H1 (cell line): ENCODE measurements at regions not wholly inside any gene's neighbourhood (a gene's known extent, or its start where the extent isn't known, plus 50 kb on each side); places are given as distances from the start of the nearest gene placed in this dataset.

ENCODE experiments used
- CTCF ChIA-PET: fragments of 300-600 bp; sonication (Branson Sonifier 250); formaldehyde crosslinking; loops from one replicate; lab custom pipeline; 2021; ENCODE audit not compliant: partially characterized antibody; lab: Charles Lee
- POLR2A ChIA-PET: fragments of 300-600 bp; sonication (Branson Sonifier 250); formaldehyde crosslinking; loops from one replicate; lab custom pipeline; 2021; ENCODE audit warnings: inconsistent platforms; ENCODE audit not compliant: partially characterized antibody; lab: Charles Lee
- DNase-seq, 2 experiments: peaks; one replicate each; pipeline versions ENCODE4 v3.0.0 to v3.0.0-alpha.2; 2010 to 2022; ENCODE audit warnings: low spot score in 2 of 2, low read depth in 1 of 2, mixed read lengths in 1 of 2
- FAIRE-seq: peaks from 2 replicates; lab custom pipeline; 2011; peaks lifted over from hg19 to GRCh38; lab: Jason Lieb, UNC
- H2AFZ ChIP-seq: 2 replicates; pipeline ENCODE4 v1.8.1; 2012; ENCODE audit warnings: low read length, inconsistent platforms
- H2AK5ac ChIP-seq: 2 replicates; pipeline ENCODE4 v1.6.1; 2013; ENCODE audit warnings: low read depth, low read length
- H2BK120ac ChIP-seq: replicated peaks from 2 replicates; pipeline ENCODE3; 2013; ENCODE audit warnings: low read depth, low read length, inconsistent platforms
- H2BK12ac ChIP-seq: 2 replicates; pipeline ENCODE4 v1.6.1; 2013; ENCODE audit warnings: low read depth, low read length
- H2BK15ac ChIP-seq: 2 replicates; pipeline ENCODE4 v1.6.1; 2013; ENCODE audit warnings: low read length
- H2BK20ac ChIP-seq: 2 replicates; pipeline ENCODE4 v1.6.1; 2013; ENCODE audit warnings: low read length
- H2BK5ac ChIP-seq: 2 replicates; pipeline ENCODE4 v1.6.1; 2013; ENCODE audit warnings: low read depth, low read length
- H3K14ac ChIP-seq: 2 replicates; pipeline ENCODE4 v1.6.1; 2013; ENCODE audit warnings: inconsistent platforms; ENCODE audit not compliant: insufficient read length
- H3K18ac ChIP-seq: 2 replicates; pipeline ENCODE4 v1.6.1; 2013; ENCODE audit warnings: low read length; ENCODE audit errors: extremely low read depth
- H3K23ac ChIP-seq: 2 replicates; pipeline ENCODE4 v1.6.1; 2013; ENCODE audit warnings: inconsistent platforms; ENCODE audit not compliant: insufficient read length
- H3K23me2 ChIP-seq: 2 replicates; pipeline ENCODE4 v1.6.1; 2013; ENCODE audit warnings: low read depth, low read length
- H3K27ac ChIP-seq: 2 replicates; pipeline ENCODE4 v1.6.1; 2011; ENCODE audit warnings: low read depth, low read length, inconsistent platforms
- H3K27me3 ChIP-seq, 4 experiments: replicated peaks in 1 of 4; 1 replicate in 1 of 4; 2 replicates in 3 of 4; pipeline versions ENCODE4 v1.6.1 to v1.8.1; 2011 to 2013; ENCODE audit warnings: low read length in 3 of 4, mild to moderate bottlenecking in 3 of 4, inconsistent platforms in 2 of 4, mixed read lengths in 2 of 4, moderate library complexity in 1 of 4; ENCODE audit not compliant: control insufficient read depth in 3 of 4, insufficient read depth in 3 of 4; ENCODE audit errors: extremely low read depth in 1 of 4
- H3K36me3 ChIP-seq, 4 experiments: 2 replicates each; pipeline versions ENCODE4 v1.6.1 to v1.8.1; 2011 to 2013; ENCODE audit warnings: mild to moderate bottlenecking in 4 of 4, low read length in 3 of 4, moderate library complexity in 2 of 4, control low read depth in 1 of 4, inconsistent platforms in 1 of 4; ENCODE audit not compliant: insufficient read depth in 4 of 4, control insufficient read depth in 2 of 4
- H3K4ac ChIP-seq: replicated peaks from 2 replicates; pipeline ENCODE3; 2013; ENCODE audit warnings: low read length, low read depth, mixed read lengths, inconsistent platforms; ENCODE audit not compliant: insufficient read length
- H3K4me1 ChIP-seq, 4 experiments: replicated peaks in 1 of 4; 1 replicate in 1 of 4; 2 replicates in 3 of 4; pipeline versions ENCODE4 v1.6.1 to v1.8.1; 2011 to 2013; ENCODE audit warnings: low read length in 3 of 4, inconsistent platforms in 2 of 4, mixed read lengths in 1 of 4; ENCODE audit not compliant: insufficient read depth in 4 of 4, control insufficient read depth in 3 of 4
- H3K4me2 ChIP-seq, 2 experiments: 2 replicates each; pipeline versions ENCODE4 v1.6.1 to v1.8.1; 2011 to 2013; ENCODE audit warnings: low read depth in 2 of 2, low read length in 2 of 2, control low read depth in 1 of 2, inconsistent platforms in 1 of 2, mild to moderate bottlenecking in 1 of 2; ENCODE audit not compliant: insufficient read depth in 1 of 2
- H3K4me3 ChIP-seq, 4 experiments: fragments of 200-600, 300-600 bp in 1 of 4; sonication (generic), shearing (Covaris generic), sonication (Bioruptor Twin) in 1 of 4; 2 replicates each; pipeline versions ENCODE4 v1.5.1 to v1.8.1; 2011 to 2016; ENCODE audit warnings: low read length in 4 of 4, low read depth in 3 of 4, control low read depth in 2 of 4, inconsistent platforms in 2 of 4, mild to moderate bottlenecking in 2 of 4, mixed read lengths in 1 of 4, moderate library complexity in 1 of 4; ENCODE audit not compliant: insufficient read depth in 2 of 4; ENCODE audit errors: extremely low read depth in 1 of 4
- H3K56ac ChIP-seq: replicated peaks from 2 replicates; pipeline ENCODE3; 2013; ENCODE audit warnings: low read depth, mild to moderate bottlenecking, mixed read lengths, low read length, inconsistent platforms; ENCODE audit not compliant: insufficient read length
- H3K79me1 ChIP-seq: 2 replicates; pipeline ENCODE4 v1.6.1; 2013; ENCODE audit warnings: low read depth, low read length, control low read depth
- H3K79me2 ChIP-seq, 2 experiments: 2 replicates each; pipeline versions ENCODE4 v1.6.1 to v1.8.1; 2012 to 2013; ENCODE audit warnings: low read length in 2 of 2, mild to moderate bottlenecking in 2 of 2, inconsistent platforms in 1 of 2; ENCODE audit not compliant: insufficient read depth in 2 of 2, control insufficient read depth in 1 of 2
- H3K9ac ChIP-seq, 4 experiments: replicated peaks in 1 of 4; 1 replicate in 1 of 4; 2 replicates in 3 of 4; pipeline versions ENCODE4 v1.6.1 to v1.8.1; 2011 to 2013; ENCODE audit warnings: low read depth in 3 of 4, low read length in 3 of 4, control low read depth in 2 of 4, mild to moderate bottlenecking in 2 of 4, moderate library complexity in 2 of 4, inconsistent platforms in 1 of 4; ENCODE audit errors: extremely low read depth in 1 of 4
- H3K9me3 ChIP-seq, 2 experiments: 2 replicates each; pipeline versions ENCODE4 v1.6.1 to v1.8.1; 2012 to 2013; ENCODE audit warnings: mild to moderate bottlenecking in 2 of 2, moderate library complexity in 2 of 2, control low read depth in 1 of 2, inconsistent platforms in 1 of 2, low read depth in 1 of 2, low read length in 1 of 2, mixed read lengths in 1 of 2; ENCODE audit not compliant: insufficient read depth in 2 of 2
- H4K20me1 ChIP-seq, 2 experiments: replicated peaks in 1 of 2; 2 replicates each; pipeline versions ENCODE3 to v1.8.1; 2011 to 2013; ENCODE audit warnings: inconsistent platforms in 2 of 2, low read length in 2 of 2, mild to moderate bottlenecking in 1 of 2; ENCODE audit not compliant: insufficient read depth in 2 of 2, control insufficient read depth in 1 of 2
- H4K5ac ChIP-seq: 2 replicates; pipeline ENCODE4 v1.6.1; 2013; ENCODE audit warnings: low read length, low read depth, mixed read lengths, inconsistent platforms; ENCODE audit not compliant: insufficient read length
- H4K8ac ChIP-seq: 2 replicates; pipeline ENCODE4 v1.8.0; 2013; ENCODE audit warnings: mild to moderate bottlenecking, moderate library complexity, low read length, inconsistent platforms; ENCODE audit not compliant: insufficient read depth; ENCODE audit errors: extremely low read depth
- H4K91ac ChIP-seq: replicated peaks from 2 replicates; pipeline ENCODE3; 2013; ENCODE audit warnings: low read length, mixed read lengths, inconsistent platforms; ENCODE audit not compliant: insufficient read length
- BRCA1 ChIP-seq: IDR thresholded peaks from 2 replicates; pipeline ENCODE4 v1.6.1; 2012; ENCODE audit warnings: low read depth, low read length, improper control_type of control experiment
- CHD2 ChIP-seq: IDR thresholded peaks from 2 replicates; pipeline ENCODE4 v1.6.1; 2012; ENCODE audit warnings: low read length, improper control_type of control experiment
- E2F6 ChIP-seq: IDR thresholded peaks from 2 replicates; pipeline ENCODE4 v1.6.1; 2012; ENCODE audit warnings: inconsistent platforms
- GABPA ChIP-seq: IDR thresholded peaks from 2 replicates; pipeline ENCODE4 v1.6.1; 2011; ENCODE audit warnings: mild to moderate bottlenecking, low read length, moderate library complexity, borderline replicate concordance; ENCODE audit not compliant: insufficient read depth
- GTF2F1 ChIP-seq: IDR thresholded peaks from 2 replicates; pipeline ENCODE4 v1.6.1; 2012; ENCODE audit warnings: low read depth, low read length, improper control_type of control experiment, borderline replicate concordance
- JUND ChIP-seq: IDR thresholded peaks from 2 replicates; pipeline ENCODE4 v1.6.1; 2011; ENCODE audit warnings: mild to moderate bottlenecking, improper control_type of control experiment, low read length
- KDM1A ChIP-seq: fragments of 200-600, 300-600 bp; sonication (generic); IDR thresholded peaks from 2 replicates; pipeline ENCODE4 v1.7.1; 2016; ENCODE audit warnings: mild to moderate bottlenecking, low read length, borderline replicate concordance
- KDM5A ChIP-seq: fragments of 200-600 bp; IDR thresholded peaks from 2 replicates; pipeline ENCODE4 v1.7.1; 2012; ENCODE audit warnings: mild to moderate bottlenecking, low read length, inconsistent platforms, mixed read lengths
- POLR2AphosphoS5 ChIP-seq: IDR thresholded peaks from 2 replicates; pipeline ENCODE4 v1.6.1; 2011; ENCODE audit warnings: low read depth, low read length
- SP2 ChIP-seq: IDR thresholded peaks from 2 replicates; pipeline ENCODE4 v1.6.1; 2012; ENCODE audit warnings: mild to moderate bottlenecking, low read length, inconsistent platforms
- SP4 ChIP-seq: IDR thresholded peaks from 2 replicates; pipeline ENCODE4 v1.6.1; 2012; ENCODE audit warnings: low read length, inconsistent platforms
- SRF ChIP-seq: IDR thresholded peaks from 2 replicates; pipeline ENCODE4 v1.6.1; 2011; ENCODE audit warnings: mild to moderate bottlenecking, low read depth, low read length, moderate library complexity
- WGBS, 2 experiments: shearing (Covaris generic) in 1 of 2; methylation state at CpG; one replicate each; pipeline versions ENCODE4 v1.1.6 to v1.1.7; 2013 to 2015; ENCODE audit warnings: low lambda C conversion rate in 2 of 2, mixed read lengths in 2 of 2, inconsistent platforms in 1 of 2, low coverage in 1 of 2, missing lambda C conversion rate in 1 of 2; ENCODE audit not compliant: insufficient replicate concordance in 2 of 2, insufficient coverage in 1 of 2, insufficient read length in 1 of 2; ENCODE audit errors: extremely low coverage in 1 of 2, missing lambda C conversion rate in 1 of 2; 5-methylcytosine and 5-hydroxymethylcytosine counted together
- TF ChIP-seq, protein P1 (sequence below), 3 experiments: IDR thresholded peaks; 1 replicate in 2 of 3; 2 replicates in 1 of 3; pipeline versions ENCODE4 v1.5.1 to v1.6.1; 2011; ENCODE audit warnings: low read length in 3 of 3, mild to moderate bottlenecking in 3 of 3, inconsistent platforms in 2 of 3, low read depth in 1 of 3, moderate library complexity in 1 of 3; ENCODE audit not compliant: insufficient read depth in 1 of 3; ENCODE audit errors: control extremely low read depth in 1 of 3

DNA sequence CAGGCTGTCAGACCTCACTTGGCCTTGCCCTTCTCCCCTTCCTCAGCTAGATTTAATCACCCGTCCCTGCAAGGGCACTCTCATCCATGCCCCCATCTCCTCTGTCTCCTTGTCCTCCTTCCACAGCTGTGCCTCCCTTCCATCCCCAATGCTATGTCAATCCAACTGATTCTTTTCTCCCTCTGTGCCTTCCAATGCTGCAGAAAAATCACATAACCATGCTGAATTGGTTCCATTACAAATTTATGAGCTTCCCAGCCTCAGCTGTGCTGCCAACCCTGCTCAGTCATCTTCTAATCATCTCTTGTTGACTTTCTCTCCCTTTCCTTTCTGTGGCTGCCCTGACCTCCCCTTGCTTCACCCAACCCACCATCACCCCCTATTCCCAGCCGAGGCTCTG, 56.3 kb upstream of the PIRT start:
- no peak overlapping the region for H4K91ac ChIP-seq
- no peaks in the 10 kb centered on the region for H3K27me3 ChIP-seq
- no peak overlapping the region for H3K4ac ChIP-seq
- H3K4me3 ChIP-seq = no peak overlapping the region
- H4K20me1 ChIP-seq = no peaks in the 10 kb centered on the region
- no peak overlapping the region for H2BK12ac ChIP-seq
- no peaks in the 10 kb centered on the region for H3K79me1 ChIP-seq
- no peak overlapping the region for H3K14ac ChIP-seq
- WGBS, 2 experiments = 87% methylated on average over 2 of the region's 2 CpGs; no CpG with 5 or more reads in 1 of the 2 experiments
- no peak overlapping the region for H3K56ac ChIP-seq
- H3K9me3 ChIP-seq = no peaks in the 10 kb centered on the region
- H3K4me1 ChIP-seq = no peaks in the 10 kb centered on the region
- H3K4me2 ChIP-seq = no peak overlapping the region
- POLR2A ChIA-PET = no interaction called here
- CTCF ChIA-PET = interaction anchor here (0.6 kb wide), 1 partner anchor 9 kb away, joined by 4 read pairs; no protein-coding TSS in a partner anchor
- no peaks in the 10 kb centered on the region for H3K79me2 ChIP-seq
- no peak overlapping the region for H2AK5ac ChIP-seq
- H4K5ac ChIP-seq = no peak overlapping the region
- FAIRE-seq (no peak), DNase-seq (no peak)
- no peak overlapping the region for H2BK120ac ChIP-seq
- no peak overlapping the region for H2BK20ac ChIP-seq
- H3K23me2 ChIP-seq = no peaks in the 10 kb centered on the region; the same call in 1 of the 2 replicates
- H2AFZ ChIP-seq = no peak overlapping the region
- no peak overlapping the region for H2BK15ac ChIP-seq
- H3K36me3 ChIP-seq = no peaks in the 10 kb centered on the region
- H4K8ac ChIP-seq = no peak overlapping the region
- H3K18ac ChIP-seq = no peak overlapping the region
- no peak overlapping the region for H3K27ac ChIP-seq
- no peak overlapping the region for H3K23ac ChIP-seq
- no peak overlapping the region for H3K9ac ChIP-seq
- no peak overlapping the region for H2BK5ac ChIP-seq
- TF ChIP-seq KDM5A (no peak), SP4 (no peak), POLR2AphosphoS5 (no peak), SRF (no peak), SP2 (no peak), BRCA1 (no peak), JUND (no peak), E2F6 (no peak), KDM1A (no peak), GTF2F1 (no peak), GABPA (no peak), CHD2 (no peak)
- TF ChIP-seq, protein P1, sequence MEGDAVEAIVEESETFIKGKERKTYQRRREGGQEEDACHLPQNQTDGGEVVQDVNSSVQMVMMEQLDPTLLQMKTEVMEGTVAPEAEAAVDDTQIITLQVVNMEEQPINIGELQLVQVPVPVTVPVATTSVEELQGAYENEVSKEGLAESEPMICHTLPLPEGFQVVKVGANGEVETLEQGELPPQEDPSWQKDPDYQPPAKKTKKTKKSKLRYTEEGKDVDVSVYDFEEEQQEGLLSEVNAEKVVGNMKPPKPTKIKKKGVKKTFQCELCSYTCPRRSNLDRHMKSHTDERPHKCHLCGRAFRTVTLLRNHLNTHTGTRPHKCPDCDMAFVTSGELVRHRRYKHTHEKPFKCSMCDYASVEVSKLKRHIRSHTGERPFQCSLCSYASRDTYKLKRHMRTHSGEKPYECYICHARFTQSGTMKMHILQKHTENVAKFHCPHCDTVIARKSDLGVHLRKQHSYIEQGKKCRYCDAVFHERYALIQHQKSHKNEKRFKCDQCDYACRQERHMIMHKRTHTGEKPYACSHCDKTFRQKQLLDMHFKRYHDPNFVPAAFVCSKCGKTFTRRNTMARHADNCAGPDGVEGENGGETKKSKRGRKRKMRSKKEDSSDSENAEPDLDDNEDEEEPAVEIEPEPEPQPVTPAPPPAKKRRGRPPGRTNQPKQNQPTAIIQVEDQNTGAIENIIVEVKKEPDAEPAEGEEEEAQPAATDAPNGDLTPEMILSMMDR (IDR thresholded peaks at IDR 0.05; ENCODE audit: control extremely low read depth in 1 of 3, insufficient read depth in 1 of 3, low read depth in 1 of 3, low read length in 3 of 3) = no peak
